GM23338 (cell line): ENCODE measurements at regions not wholly inside any gene's neighbourhood (a gene's known extent, or its start where the extent isn't known, plus 50 kb on each side); places are given as distances from the start of the nearest gene placed in this dataset.

Source experiments
- EZH2 ChIP-seq: fragments of 200-600 bp; sonication (generic); IDR thresholded peaks from one replicate; pipeline ENCODE4 v1.8.0; 2017; ENCODE audit warnings: antibody characterized with exemption, mild to moderate bottlenecking, low read depth; ENCODE audit not compliant: unreplicated experiment
- POLR2AphosphoS5 ChIP-seq: IDR thresholded peaks from 2 replicates; pipeline ENCODE4 v1.6.1; 2016; ENCODE audit warnings: antibody characterized with exemption, low read depth

- TF ChIP-seq EZH2 (no peak), POLR2AphosphoS5 (no peak)
Measured at GRCh38 chr4:89371614-89372013, 64.0 kb upstream of the GPRIN3 start.
